WTC11 (cell line): ENCODE measurements at regions not wholly inside any gene's neighbourhood (a gene's known extent, or its start where the extent isn't known, plus 50 kb on each side); places are given as distances from the start of the nearest gene placed in this dataset.

Experiments used
- ATAC-seq: fragments of 200-7000 bp; cut with Tn5 transposase; 2 replicates; pipeline ENCODE4 v1.10.0; 2021; ENCODE audit warnings: mild to moderate bottlenecking, moderate library complexity
- CTCF ChIA-PET: fragments of 300-600 bp; sonication (Branson Sonifier 250); formaldehyde crosslinking; loops from one replicate; lab custom pipeline; 2021; ENCODE audit warnings: antibody characterized with exemption; lab: Charles Lee
- POLR2A ChIA-PET: fragments of 350-600 bp; sonication (Branson Sonifier 250); formaldehyde crosslinking; loops from one replicate; lab custom pipeline; 2021; ENCODE audit warnings: antibody characterized with exemption; lab: Charles Lee
- DNase-seq: peaks from one replicate; pipeline ENCODE4 v3.0.0; 2021; ENCODE audit warnings: low spot score
- H3K27ac Mint-ChIP-seq: 2 replicates; pipeline ENCODE4 v1.8.0; 2021; ENCODE audit warnings: mixed read lengths
- H3K27me3 Mint-ChIP-seq: 2 replicates; pipeline ENCODE4 v1.8.0; 2021; ENCODE audit warnings: low read depth, mild to moderate bottlenecking, moderate library complexity, mixed read lengths
- H3K36me3 Mint-ChIP-seq: 2 replicates; pipeline ENCODE4 v1.8.0; 2021; ENCODE audit warnings: mixed read lengths
- H3K4me1 Mint-ChIP-seq: 2 replicates; pipeline ENCODE4 v1.8.0; 2022; ENCODE audit warnings: mixed read lengths
- H3K4me3 Mint-ChIP-seq: 2 replicates; pipeline ENCODE4 v1.8.0; 2021; ENCODE audit warnings: mild to moderate bottlenecking, moderate library complexity, mixed read lengths
- H3K9me3 Mint-ChIP-seq: 2 replicates; pipeline ENCODE4 v1.8.0; 2021; ENCODE audit warnings: mixed read lengths
- ATF1 ChIP-seq: sonication (generic); formaldehyde crosslinking; IDR thresholded peaks from 2 replicates; pipeline ENCODE4 v1.8.1; 2023; ENCODE audit warnings: mild to moderate bottlenecking, moderate library complexity, missing genetic modification reagents
- ATF2 ChIP-seq: sonication (generic); formaldehyde crosslinking; IDR thresholded peaks from 2 replicates; pipeline ENCODE4 v1.8.1; 2022; ENCODE audit warnings: low read depth, missing genetic modification reagents, borderline replicate concordance
- CREM ChIP-seq: sonication (generic); formaldehyde crosslinking; IDR thresholded peaks from 2 replicates; pipeline ENCODE4 v1.8.1; 2022; ENCODE audit warnings: mild to moderate bottlenecking, missing genetic modification reagents, moderate library complexity
- E2F1 ChIP-seq: sonication (generic); formaldehyde crosslinking; IDR thresholded peaks from 2 replicates; pipeline ENCODE4 v1.8.0; 2022; ENCODE audit warnings: mild to moderate bottlenecking, missing genetic modification reagents
- FOXJ3 ChIP-seq: sonication (generic); formaldehyde crosslinking; IDR thresholded peaks from 2 replicates; pipeline ENCODE4 v1.9.0; 2021; ENCODE audit warnings: missing genetic modification reagents, mild to moderate bottlenecking, borderline replicate concordance
- FOXK1 ChIP-seq: sonication (generic); formaldehyde crosslinking; IDR thresholded peaks from 2 replicates; pipeline ENCODE4 v1.8.0; 2022; ENCODE audit warnings: mild to moderate bottlenecking, moderate library complexity, missing genetic modification reagents
- FOXP1 ChIP-seq: sonication (generic); formaldehyde crosslinking; IDR thresholded peaks from 2 replicates; pipeline ENCODE4 v1.8.0; 2022; ENCODE audit warnings: missing genetic modification reagents, mild to moderate bottlenecking, moderate library complexity, borderline replicate concordance
- FOXP4 ChIP-seq: sonication (generic); formaldehyde crosslinking; IDR thresholded peaks from 2 replicates; pipeline ENCODE4 v1.8.0; 2022; ENCODE audit warnings: mild to moderate bottlenecking, missing genetic modification reagents
- GABPB1 ChIP-seq: sonication (generic); formaldehyde crosslinking; IDR thresholded peaks from 2 replicates; pipeline ENCODE4 v1.8.1; 2023; ENCODE audit warnings: mild to moderate bottlenecking, missing genetic modification reagents
- GRHL2 ChIP-seq: fragments of 250-450 bp; sonication (Bioruptor Pico); IDR thresholded peaks from 2 replicates; pipeline ENCODE4 v1.8.0; 2022; ENCODE audit warnings: mild to moderate bottlenecking, moderate library complexity; ENCODE audit not compliant: insufficient replicate concordance, severe bottlenecking
- JAZF1 ChIP-seq: fragments of 250-450 bp; sonication (Bioruptor Pico); IDR thresholded peaks from 2 replicates; pipeline ENCODE4 v1.9.0; 2021; ENCODE audit warnings: moderate library complexity, mild to moderate bottlenecking, inconsistent platforms
- KAT7 ChIP-seq: sonication (generic); formaldehyde crosslinking; IDR thresholded peaks from 2 replicates; pipeline ENCODE4 v1.8.1; 2023; ENCODE audit warnings: missing genetic modification reagents, mild to moderate bottlenecking, borderline replicate concordance
- MXD4 ChIP-seq: fragments of 250-450 bp; sonication (Bioruptor Pico); IDR thresholded peaks from 2 replicates; pipeline ENCODE4 v1.8.0; 2021; ENCODE audit warnings: mild to moderate bottlenecking, moderate library complexity, borderline replicate concordance
- MYBL2 ChIP-seq: sonication (generic); formaldehyde crosslinking; IDR thresholded peaks from 2 replicates; pipeline ENCODE4 v1.8.1; 2023; ENCODE audit warnings: mild to moderate bottlenecking, moderate library complexity, missing genetic modification reagents
- NFE2L1 ChIP-seq: sonication (generic); formaldehyde crosslinking; IDR thresholded peaks from 2 replicates; pipeline ENCODE4 v1.8.1; 2023; ENCODE audit warnings: missing genetic modification reagents
- NR2C2 ChIP-seq: sonication (generic); formaldehyde crosslinking; IDR thresholded peaks from 2 replicates; pipeline ENCODE4 v1.8.0; 2022; ENCODE audit warnings: mild to moderate bottlenecking, missing genetic modification reagents
- PREB ChIP-seq: sonication (generic); formaldehyde crosslinking; IDR thresholded peaks from 2 replicates; pipeline ENCODE4 v1.8.1; 2022; ENCODE audit warnings: mild to moderate bottlenecking, missing genetic modification reagents, moderate library complexity, borderline replicate concordance
- USF1 ChIP-seq: sonication (generic); formaldehyde crosslinking; IDR thresholded peaks from 2 replicates; pipeline ENCODE4 v1.8.0; 2022; ENCODE audit warnings: mild to moderate bottlenecking, missing genetic modification reagents
- USF2 ChIP-seq: sonication (generic); formaldehyde crosslinking; IDR thresholded peaks from 2 replicates; pipeline ENCODE4 v1.8.1; 2023; ENCODE audit warnings: mild to moderate bottlenecking, missing genetic modification reagents, moderate library complexity
- ZNF121 ChIP-seq: sonication (generic); formaldehyde crosslinking; IDR thresholded peaks from 2 replicates; pipeline ENCODE4 v1.8.0; 2023; ENCODE audit warnings: missing genetic modification reagents
- ZNF423 ChIP-seq: fragments of 250-450 bp; sonication (Bioruptor Pico); IDR thresholded peaks from 2 replicates; pipeline ENCODE4 v2.1.2; 2022; ENCODE audit warnings: mild to moderate bottlenecking, moderate library complexity
- ZNF425 ChIP-seq: fragments of 250-450 bp; sonication (Bioruptor Pico); conservative IDR thresholded peaks from 2 replicates; pipeline ENCODE4 v1.9.0; 2021; ENCODE audit warnings: mild to moderate bottlenecking
- ZNF512 ChIP-seq: sonication (generic); formaldehyde crosslinking; IDR thresholded peaks from 2 replicates; pipeline ENCODE4 v1.8.1; 2022; ENCODE audit warnings: missing genetic modification reagents, borderline replicate concordance

GRCh38 chr10:81725851-81726250, 149.1 kb upstream of the NRG3 start:
- POLR2A ChIA-PET = no interaction called here
- peaks cover 25% of the 10 kb centered on the region for H3K36me3 Mint-ChIP-seq
- CTCF ChIA-PET = no interaction called here
- no peak overlapping the region for H3K27ac Mint-ChIP-seq
- ATAC-seq (no peak), DNase-seq (no peak)
- TF ChIP-seq ZNF121 (no peak), FOXP1 (CRISPR knock-in tag) (no peak), USF1 (CRISPR knock-in tag) (no peak), E2F1 (CRISPR knock-in tag) (no peak), GABPB1 (no peak), GRHL2 (CRISPR knock-in tag) (no peak), JAZF1 (CRISPR knock-in tag) (no peak), ZNF423 (CRISPR knock-in tag) (no peak), KAT7 (CRISPR knock-in tag) (no peak), FOXK1 (CRISPR knock-in tag) (no peak), USF2 (CRISPR knock-in tag) (no peak), MYBL2 (no peak), FOXJ3 (CRISPR knock-in tag) (no peak), NR2C2 (CRISPR knock-in tag) (no peak), PREB (CRISPR knock-in tag) (no peak), ZNF512 (no peak)
- H3K4me3 Mint-ChIP-seq = no peak overlapping the region
- H3K9me3 Mint-ChIP-seq = peaks cover 28% of the 10 kb centered on the region
- no peaks in the 10 kb centered on the region; the same call in 1 of the 2 replicates for H3K27me3 Mint-ChIP-seq
- H3K4me1 Mint-ChIP-seq = peaks cover 35% of the 10 kb centered on the region

- Mint-ChIP-seq H3K9me3 (peaks cover 25% of the 10 kb centered on the region), H3K4me1 (peaks cover 36% of the 10 kb centered on the region), H3K36me3 (peaks cover 25% of the 10 kb centered on the region), H3K27ac (peak overlapping the region; percentile 78; the same call in 1 of the 2 replicates), H3K4me3 (0 out of 2 replicates have a peak overlapping the region, but pooled peaks have one; percentile 5), H3K27me3 (no peaks in the 10 kb centered on the region; the same call in 1 of the 2 replicates)
- DNase-seq = no peak
- ChIA-PET CTCF (no interaction called here), POLR2A (no interaction called here)
- ATAC-seq = peak; percentile 91
- TF ChIP-seq MXD4 = no peak
- no peak for TF ChIP-seq FOXP1 (CRISPR knock-in tag)
- no peak for TF ChIP-seq ATF1 (CRISPR knock-in tag)
- no peak for TF ChIP-seq ATF2 (CRISPR knock-in tag)
- TF ChIP-seq FOXP4 (CRISPR knock-in tag) = no peak
- TF ChIP-seq NFE2L1 = no peak
- TF ChIP-seq FOXJ3 (CRISPR knock-in tag) = no peak
- no peak for TF ChIP-seq CREM (CRISPR knock-in tag)
- no peak for TF ChIP-seq ZNF425 (CRISPR knock-in tag)
Observed at GRCh38 chr10:81728692-81729091, 146.3 kb upstream of the NRG3 start.
